HG03139 (cell line): ENCODE measurements at regions not wholly inside any gene's neighbourhood (a gene's known extent, or its start where the extent isn't known, plus 50 kb on each side); places are given as distances from the start of the nearest gene placed in this dataset.
A peak's percentile ranks its signal among the peaks of the same experiment; 100 is the strongest.

Experiments
- ATAC-seq: cut with Tn5 transposase; IDR thresholded peaks from one replicate; pipeline ENCODE4 v1.9.1; 2021; ENCODE audit not compliant: unreplicated experiment

DNA sequence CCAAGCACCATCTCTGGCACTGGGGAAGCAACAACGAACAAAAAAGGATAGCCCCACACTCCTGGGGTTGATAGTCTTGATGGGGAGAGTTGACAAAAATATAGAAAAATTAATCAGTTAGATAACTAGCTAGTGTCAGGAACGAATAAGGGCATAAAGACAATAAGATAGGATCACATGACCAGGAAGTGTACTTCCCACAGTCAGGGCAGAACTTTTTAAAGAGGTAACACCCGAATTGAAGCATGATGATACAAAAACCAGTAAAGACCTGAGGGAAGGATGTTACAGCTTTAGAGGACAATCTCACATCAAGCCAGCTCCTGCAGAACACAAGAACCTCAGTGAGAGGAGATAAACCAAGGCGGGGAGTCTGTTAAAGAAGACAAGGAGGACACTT lies 295.4 kb upstream of the CRIM1 start:
- ATAC-seq: peak; percentile 18

GRCh38 chr2:36059691-36060090 lies 295.9 kb upstream of the CRIM1 start:
- ATAC-seq: peak; percentile 100

GRCh38 chr2:36058953-36059352 lies 296.6 kb upstream of the CRIM1 start:
- ATAC-seq: no peak

DNA sequence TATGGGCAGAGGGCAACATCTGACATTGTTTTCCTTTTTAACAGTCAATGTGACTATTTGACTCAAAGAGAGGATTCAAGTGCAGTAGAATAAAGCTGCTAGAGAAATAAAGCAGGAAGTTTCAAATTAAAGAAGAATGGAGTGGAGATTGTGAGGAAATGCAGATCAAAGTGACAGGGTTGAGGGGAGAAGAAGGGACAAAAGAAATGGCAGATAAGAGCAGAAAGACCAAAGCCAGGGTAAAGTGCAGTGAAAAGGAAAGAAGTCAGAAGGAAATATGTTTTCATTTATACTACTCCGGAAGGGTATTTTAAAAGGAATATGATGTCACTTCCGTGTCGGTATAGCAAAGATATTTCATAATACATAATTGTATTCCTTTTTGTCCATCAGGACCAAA lies 297.5 kb upstream of the CRIM1 start:
- no peak for ATAC-seq

DNA sequence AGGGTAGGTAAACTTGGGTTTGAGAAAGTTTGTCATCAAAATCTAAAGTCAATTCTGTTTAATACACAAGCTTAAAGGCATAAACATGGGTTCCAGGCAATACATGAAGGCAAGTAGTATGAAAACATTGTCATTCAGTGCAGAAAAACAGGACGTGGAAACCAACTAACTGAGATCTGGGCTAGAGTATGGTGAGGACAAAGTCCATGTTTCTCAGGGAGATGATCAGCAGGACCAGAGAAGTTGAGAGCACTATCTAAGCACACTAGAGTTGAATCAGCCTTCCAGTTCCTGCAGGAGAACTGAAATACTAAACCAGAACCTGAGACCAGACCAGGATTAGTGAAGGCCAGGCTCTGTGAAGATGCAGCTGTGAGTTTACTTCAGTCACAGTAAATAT lies 302.8 kb upstream of the CRIM1 start:
- no peak for ATAC-seq

- ATAC-seq: no peak
These were observed 311.2 kb upstream of the CRIM1 start for GRCh38 chr2:36044411-36044810.

GRCh38 chr2:36035137-36035536 lies 320.4 kb upstream of the CRIM1 start:
- ATAC-seq: no peak

DNA sequence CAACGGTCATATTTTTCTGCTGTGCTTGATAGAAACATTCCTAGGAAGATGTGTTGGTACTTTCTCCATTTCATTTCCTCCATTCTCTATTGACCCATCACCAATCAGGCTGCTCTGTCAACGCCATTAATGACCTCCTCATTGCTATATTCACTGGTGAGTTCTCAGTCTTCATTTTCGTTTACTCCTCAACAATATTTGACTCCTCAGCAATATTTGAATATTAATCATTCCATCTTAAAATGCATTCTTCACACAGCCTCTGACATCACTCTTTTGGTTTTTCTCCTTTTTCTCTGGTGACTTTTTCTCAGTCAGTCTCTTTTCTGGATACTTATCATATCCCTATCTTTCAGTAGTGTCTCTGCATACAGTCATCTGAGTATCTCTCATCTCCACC lies 323.5 kb upstream of the CRIM1 start:
- no peak for ATAC-seq

- no peak for ATAC-seq
These were observed 324.1 kb upstream of the CRIM1 start for GRCh38 chr2:36031471-36031870.

DNA sequence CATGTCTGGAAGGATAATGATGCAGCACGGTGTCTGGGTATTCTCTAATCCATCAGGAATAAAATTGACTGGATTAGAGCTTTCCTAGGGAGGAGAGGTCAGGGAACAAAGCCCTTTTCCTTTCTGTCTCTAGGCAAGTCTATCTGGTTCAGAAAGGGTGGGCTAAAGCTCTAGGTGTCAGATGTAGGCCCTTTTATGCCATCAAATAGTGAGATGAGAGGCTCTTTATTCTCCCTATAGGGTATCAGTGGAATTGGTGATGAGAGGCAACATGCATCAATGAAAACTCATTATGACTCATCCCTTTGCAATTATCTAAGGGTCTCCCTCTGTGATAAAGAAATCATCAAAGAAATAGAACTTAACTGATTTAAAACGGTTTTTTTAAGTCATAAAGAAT lies 328.0 kb upstream of the CRIM1 start:
- no peak for ATAC-seq

GRCh38 chr2:36013064-36013463 lies 342.5 kb upstream of the CRIM1 start:
- ATAC-seq: no peak

- no peak for ATAC-seq
These were observed 349.1 kb upstream of the CRIM1 start for GRCh38 chr2:36006444-36006843.

GRCh38 chr2:36002941-36003340 lies 352.6 kb upstream of the CRIM1 start:
- no peak for ATAC-seq

DNA sequence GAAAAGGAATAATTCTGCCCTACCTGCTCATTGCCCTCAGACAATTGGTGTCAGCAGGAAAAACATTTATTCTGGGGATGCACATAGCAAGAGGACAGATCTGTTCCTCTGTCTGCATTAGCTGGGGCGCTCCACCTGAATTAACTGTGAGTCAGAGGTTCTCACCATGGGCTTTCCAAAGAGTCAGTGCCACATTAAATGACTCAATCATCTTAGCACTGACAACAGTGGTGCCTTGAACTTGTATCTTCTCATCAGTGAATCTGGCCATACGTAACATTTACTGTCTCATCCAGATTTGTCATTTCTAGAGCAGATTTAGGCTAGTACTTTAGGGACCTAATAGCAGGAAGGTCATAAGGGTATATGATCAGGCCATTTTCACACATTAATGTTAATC lies 358.1 kb upstream of the CRIM1 start:
- no peak for ATAC-seq

- ATAC-seq: no peak
These were observed 366.1 kb upstream of the CRIM1 start for GRCh38 chr2:35989503-35989902.

DNA sequence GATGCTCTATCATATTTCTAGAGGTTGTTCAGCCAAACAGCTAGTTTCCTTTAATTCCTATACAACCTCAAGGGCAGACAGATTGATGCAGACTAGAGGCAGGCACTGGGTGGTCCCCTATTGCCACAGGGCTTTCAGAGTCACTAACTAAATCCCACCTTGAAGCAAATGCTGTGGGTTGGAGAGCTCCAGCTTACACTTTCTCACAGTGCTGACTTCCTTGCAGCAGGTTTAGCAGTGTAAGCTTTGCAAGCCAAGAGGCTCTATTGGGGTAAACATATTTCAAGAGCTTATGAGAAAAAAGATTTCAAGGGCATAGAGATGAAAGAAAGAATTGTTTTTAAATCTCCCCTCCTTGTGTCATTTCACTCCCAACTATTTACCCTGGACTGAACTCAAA lies 366.5 kb upstream of the CRIM1 start:
- no peak for ATAC-seq

DNA sequence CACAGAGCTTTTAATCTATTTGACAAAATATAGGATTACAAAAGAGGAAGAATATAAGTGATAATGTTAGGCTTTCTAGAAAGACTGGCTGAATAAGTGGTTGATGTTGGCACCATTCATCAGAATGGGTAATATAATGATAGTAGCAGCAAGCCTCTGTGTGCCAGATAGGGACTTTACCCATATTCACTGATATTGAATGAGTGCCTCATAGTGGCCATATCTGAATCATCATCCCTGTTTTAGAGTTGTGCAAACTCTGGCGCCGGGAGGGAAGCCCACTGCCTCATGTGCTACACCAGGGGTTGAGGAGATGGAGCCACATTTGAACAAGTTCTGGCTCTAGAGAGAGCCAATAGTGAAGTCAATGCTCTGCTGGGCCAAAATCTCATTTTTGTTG lies 368.7 kb upstream of the CRIM1 start:
- ATAC-seq: no peak

- ATAC-seq: peak; percentile 96
These were observed 377.4 kb upstream of the CRIM1 start for GRCh38 chr2:35978218-35978617.

GRCh38 chr2:35976611-35977010 lies 379.0 kb upstream of the CRIM1 start:
- no peak for ATAC-seq

DNA sequence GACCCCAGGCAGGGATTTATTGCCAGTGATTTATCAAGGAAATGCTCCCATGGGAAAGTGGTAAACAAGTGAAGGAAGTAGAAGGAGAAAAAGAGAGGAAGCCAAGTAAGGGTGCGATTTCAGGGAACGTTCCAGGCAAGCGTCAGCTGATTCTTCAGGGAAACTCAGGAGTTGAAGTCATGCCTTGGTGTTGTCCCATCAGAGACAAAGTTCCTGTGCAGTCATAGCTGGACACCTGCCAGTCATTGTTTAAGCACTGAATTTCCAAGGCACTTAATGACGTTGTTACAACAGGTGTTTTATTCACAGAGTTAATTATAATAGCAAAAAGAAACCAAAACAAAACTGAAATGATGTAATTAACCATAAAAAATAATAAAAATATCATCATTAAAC lies 381.8 kb upstream of the CRIM1 start:
- no peak for ATAC-seq

GRCh38 chr2:35973132-35973736 lies 382.3 kb upstream of the CRIM1 start:
- peak; percentile 69 for ATAC-seq

GRCh38 chr2:35963824-35964223 lies 391.8 kb upstream of the CRIM1 start:
- ATAC-seq: no peak

DNA sequence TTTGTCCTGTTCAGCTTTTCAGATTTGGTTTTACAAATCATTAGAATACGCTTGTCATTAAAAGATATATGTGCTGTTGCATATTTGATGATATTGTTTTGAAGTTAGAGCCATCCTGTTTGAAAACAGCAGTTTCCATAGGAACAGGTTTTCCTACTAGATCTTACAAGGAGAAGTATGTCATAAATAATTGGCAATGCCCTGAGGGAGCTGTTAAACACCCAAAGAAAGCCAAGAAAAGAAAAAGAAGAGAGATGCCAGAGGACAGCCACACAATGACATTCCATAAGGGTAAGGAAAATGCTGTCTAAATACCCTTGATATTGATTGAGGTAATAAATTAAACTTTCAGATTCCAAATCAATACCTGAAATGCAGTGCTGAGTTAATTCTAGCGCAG lies 392.2 kb upstream of the CRIM1 start:
- ATAC-seq: no peak
